ENCODE measurements at regions not wholly inside any gene's neighbourhood (a gene's known extent, or its start where the extent isn't known, plus 50 kb on each side); places are given as distances from the start of the nearest gene placed in this dataset.

GRCh38 chr3:176933704-176934103 is 263.6 kb downstream of the TBL1XR1 start:
- no peak for TF ChIP-seq POLR2A (IDR thresholded peaks at IDR 0.05)
- no peak for TF ChIP-seq CTCF (IDR thresholded peaks at IDR 0.05 in 4 of 5, conservative IDR thresholded peaks at IDR 0.05 in 1 of 5)

Data from gastrocnemius medialis (tissue), 4 donors.